ENCODE measurements at regions not wholly inside any gene's neighbourhood (a gene's known extent, or its start where the extent isn't known, plus 50 kb on each side); places are given as distances from the start of the nearest gene placed in this dataset.

DNA sequence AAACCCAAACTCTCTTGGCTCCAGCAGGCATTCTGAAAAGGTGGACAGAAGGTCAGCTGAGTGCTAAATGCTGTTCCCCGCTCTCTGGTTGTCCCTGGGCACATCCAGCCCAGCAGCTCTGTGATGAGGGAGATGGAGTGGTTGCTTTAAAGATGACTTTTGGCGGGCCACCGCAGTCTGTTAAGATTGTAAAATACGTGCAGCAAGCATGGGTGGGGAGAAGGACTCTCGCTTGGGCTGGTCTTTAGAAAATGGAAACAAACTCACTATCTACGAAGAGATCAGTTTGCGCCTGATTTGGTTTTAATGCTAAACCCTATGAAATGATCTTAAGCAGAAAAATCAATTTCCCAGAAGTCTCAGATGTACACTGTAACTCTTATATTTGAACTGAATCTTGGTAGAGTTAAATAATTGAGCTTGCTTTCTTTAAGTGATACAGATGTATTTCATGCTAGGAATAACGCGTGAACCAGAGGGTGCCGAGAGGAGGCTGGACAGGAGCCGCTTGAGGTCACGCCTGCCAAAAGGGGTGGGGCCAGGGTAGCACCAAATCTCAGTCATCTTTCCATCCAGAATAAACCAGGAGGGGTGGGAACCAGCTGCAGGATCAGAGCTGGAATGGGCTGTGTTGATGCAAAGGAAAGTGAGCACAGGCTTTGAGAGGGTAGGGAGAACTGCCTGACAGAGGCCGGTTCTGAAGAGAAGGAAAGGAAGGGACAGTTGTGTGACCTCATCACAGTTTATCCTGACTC lies 170.2 kb upstream of the MKI67 start:
- TF ChIP-seq, protein P1, sequence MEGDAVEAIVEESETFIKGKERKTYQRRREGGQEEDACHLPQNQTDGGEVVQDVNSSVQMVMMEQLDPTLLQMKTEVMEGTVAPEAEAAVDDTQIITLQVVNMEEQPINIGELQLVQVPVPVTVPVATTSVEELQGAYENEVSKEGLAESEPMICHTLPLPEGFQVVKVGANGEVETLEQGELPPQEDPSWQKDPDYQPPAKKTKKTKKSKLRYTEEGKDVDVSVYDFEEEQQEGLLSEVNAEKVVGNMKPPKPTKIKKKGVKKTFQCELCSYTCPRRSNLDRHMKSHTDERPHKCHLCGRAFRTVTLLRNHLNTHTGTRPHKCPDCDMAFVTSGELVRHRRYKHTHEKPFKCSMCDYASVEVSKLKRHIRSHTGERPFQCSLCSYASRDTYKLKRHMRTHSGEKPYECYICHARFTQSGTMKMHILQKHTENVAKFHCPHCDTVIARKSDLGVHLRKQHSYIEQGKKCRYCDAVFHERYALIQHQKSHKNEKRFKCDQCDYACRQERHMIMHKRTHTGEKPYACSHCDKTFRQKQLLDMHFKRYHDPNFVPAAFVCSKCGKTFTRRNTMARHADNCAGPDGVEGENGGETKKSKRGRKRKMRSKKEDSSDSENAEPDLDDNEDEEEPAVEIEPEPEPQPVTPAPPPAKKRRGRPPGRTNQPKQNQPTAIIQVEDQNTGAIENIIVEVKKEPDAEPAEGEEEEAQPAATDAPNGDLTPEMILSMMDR (IDR thresholded peaks at IDR 0.05; ENCODE audit: low read depth, low read length) = no peak

DNA sequence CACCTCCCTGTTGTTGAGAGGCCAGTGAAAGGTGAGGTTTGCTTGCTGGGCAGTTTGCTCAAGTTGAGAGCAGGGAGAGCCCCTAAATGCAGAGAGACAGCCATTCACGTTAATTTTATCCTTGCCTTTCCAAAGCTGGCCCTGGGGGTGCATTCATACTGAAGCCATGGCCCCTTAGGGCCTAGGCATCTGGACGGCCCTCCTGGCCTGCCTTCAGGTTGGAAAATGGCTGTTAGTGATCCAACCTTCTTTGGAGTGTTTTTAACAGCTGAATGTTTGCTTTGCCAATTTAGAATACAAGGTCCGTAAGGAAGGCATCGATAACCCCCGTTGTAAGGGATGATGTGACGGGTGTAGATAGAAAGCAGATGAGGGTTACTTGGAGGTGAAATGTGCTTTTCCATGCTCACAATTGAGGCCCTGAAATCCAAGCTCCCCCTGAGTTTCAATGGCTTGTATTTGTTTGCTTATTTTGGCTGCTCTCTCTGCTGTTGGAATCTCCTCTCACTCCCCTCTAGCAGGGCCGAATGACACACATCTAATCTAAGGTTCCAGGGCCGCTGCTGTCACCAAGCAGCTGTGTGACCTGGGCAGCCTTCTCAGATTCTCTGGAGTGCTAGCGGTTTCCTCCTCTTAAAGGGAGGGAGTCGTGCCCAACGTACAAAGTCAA lies 171.6 kb upstream of the MKI67 start:
- DNase-seq (ENCODE audit: extremely low read depth, low read depth) = no peak
- TF ChIP-seq, protein P1 (IDR thresholded peaks at IDR 0.05; ENCODE audit: low read depth, low read length) = no peak

More for the DNA sequence above, 170.2 kb upstream of the MKI67 start:
- no peak for DNase-seq (ENCODE audit: extremely low read depth, low read depth)

DNA sequence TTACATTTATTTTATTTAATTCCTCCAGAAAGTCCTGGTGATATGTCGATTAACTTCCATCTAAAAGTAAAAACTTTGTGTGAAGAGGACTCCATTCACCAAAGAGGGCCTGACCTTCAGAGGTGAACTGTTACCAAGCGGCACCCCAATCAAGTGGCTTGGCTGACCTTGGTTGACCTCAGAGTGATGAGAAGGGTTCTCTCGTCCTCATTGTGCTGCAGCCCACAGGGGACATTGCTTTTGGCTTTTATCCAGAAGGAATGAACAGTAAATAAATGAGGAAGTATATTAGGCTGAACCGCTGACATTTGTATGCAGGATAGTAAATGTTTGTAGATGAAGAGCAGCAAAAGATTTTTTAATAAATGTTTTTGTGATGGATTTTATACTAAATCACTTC lies 172.4 kb upstream of the MKI67 start:
- DNase-seq (ENCODE audit: extremely low read depth, low read depth) = no peak
- TF ChIP-seq, protein P1 (IDR thresholded peaks at IDR 0.05; ENCODE audit: low read depth, low read length) = no peak

DNA sequence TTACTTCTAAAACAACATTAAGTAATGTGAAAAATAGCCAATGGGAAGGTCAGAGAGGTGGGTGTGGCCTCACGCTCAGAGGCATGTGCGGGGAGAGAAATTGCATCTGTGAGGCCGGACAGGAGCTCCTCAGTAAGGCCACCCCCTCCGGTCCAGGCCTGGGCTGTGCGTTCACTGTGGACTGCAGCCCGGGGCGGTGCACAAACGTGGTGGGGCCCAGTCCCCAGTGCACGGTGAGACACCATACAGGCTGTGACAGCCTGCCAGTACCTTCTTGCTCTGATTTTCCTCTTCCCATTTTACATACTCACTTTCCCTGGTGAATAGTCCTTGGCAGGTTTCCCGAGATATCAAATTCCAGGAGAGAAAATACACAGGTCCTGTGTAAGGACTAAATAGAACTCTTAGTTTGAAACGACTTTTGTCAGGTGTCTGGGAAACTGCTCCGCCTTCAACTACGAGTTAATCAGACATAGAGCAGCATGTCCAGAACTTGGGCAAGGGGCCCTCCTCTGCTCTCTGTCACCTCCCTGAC lies 174.1 kb upstream of the MKI67 start:
- no peak for DNase-seq (ENCODE audit: extremely low read depth, low read depth)
- TF ChIP-seq, protein P1 (IDR thresholded peaks at IDR 0.05; ENCODE audit: low read depth, low read length) = no peak

DNA sequence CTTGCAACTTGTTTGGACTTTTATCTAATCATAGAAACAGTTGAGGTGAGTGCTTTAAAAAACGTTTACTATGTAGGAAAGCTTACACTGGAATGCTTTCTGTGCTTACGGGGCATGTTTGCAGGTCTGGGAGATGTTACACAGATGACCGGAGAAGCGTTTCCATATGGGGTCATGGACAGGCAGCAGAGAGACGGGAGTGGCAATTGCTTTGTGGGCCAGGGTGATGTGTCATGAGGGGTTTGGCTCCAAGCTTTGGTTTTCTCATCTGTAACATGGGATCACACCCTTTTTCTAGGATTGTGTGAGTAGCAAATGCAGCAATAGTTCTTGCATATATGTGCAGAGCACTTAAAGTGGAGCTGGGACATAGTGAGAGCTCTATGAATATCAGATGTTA lies 174.8 kb upstream of the MKI67 start:
- DNase-seq (ENCODE audit: extremely low read depth, low read depth) = no peak
- TF ChIP-seq, protein P1 (IDR thresholded peaks at IDR 0.05; ENCODE audit: low read depth, low read length) = no peak

DNA sequence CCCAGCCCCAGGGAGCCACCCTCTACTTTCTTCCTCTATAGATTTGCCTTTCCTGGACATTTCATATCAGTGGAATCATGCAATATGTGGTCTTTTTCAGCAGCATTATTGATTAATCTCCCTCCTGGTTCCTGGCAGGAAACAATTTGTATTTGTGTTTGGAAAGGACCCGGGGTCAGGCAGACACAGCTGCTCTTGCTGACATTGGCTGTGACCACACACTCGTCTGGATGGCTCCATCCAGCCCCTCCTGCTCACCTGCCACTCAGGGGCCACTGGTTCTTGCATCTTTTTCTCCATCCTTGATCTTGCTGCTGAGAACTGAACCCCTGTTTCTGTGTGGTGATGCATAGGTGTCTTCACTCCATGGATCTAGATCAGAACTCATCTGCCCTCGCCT lies 176.6 kb upstream of the MKI67 start:
- no peak for DNase-seq (ENCODE audit: extremely low read depth, low read depth)

More for the DNA sequence above, 176.6 kb upstream of the MKI67 start:
- TF ChIP-seq, protein P1 (IDR thresholded peaks at IDR 0.05; ENCODE audit: low read depth, low read length) = no peak
